DMS79 treated with DMSO at 0.1 percent for 48 hours (cell line): ENCODE measurements at regions not wholly inside any gene's neighbourhood (a gene's known extent, or its start where the extent isn't known, plus 50 kb on each side); places are given as distances from the start of the nearest gene placed in this dataset.

ENCODE experiments used
- DNase-seq: peaks from one replicate; lab custom pipeline; 2025; lab: John Stamatoyannopoulos, UW

GRCh38 chr1:202067188-202067974 lies 55.3 kb upstream of the GPR37L1 start:
- no peak for DNase-seq

GRCh38 chr1:202068596-202068995 lies 54.1 kb upstream of the GPR37L1 start:
- no peak for DNase-seq

- DNase-seq = peak; percentile 66
Observed at GRCh38 chr1:202069662-202070061, 53.1 kb upstream of the GPR37L1 start.

GRCh38 chr1:202072211-202072765 lies 50.4 kb upstream of the GPR37L1 start:
- no peak for DNase-seq
